ENCODE measurements at regions not wholly inside any gene's neighbourhood (a gene's known extent, or its start where the extent isn't known, plus 50 kb on each side); places are given as distances from the start of the nearest gene placed in this dataset.

GRCh38 chr9:23933348-23933747 lies 107.3 kb upstream of the ELAVL2 start:
- H3K4me1 ChIP-seq (ENCODE audit: insufficient read depth, low read length, poor library complexity, severe bottlenecking), result no peaks in the 10 kb centered on the region
- H3K4me3 ChIP-seq (ENCODE audit: low read depth, low read length, poor library complexity, severe bottlenecking), result no peak overlapping the region
- no peaks in the 10 kb centered on the region for H3K9me3 ChIP-seq (ENCODE audit: low read length)
- H2AFZ ChIP-seq (ENCODE audit: low read length), result no peak overlapping the region
- BruUV-seq (replicated peaks), result no TSS peak
- CTCF ChIA-PET (ENCODE audit: unreplicated experiment), result no interaction called here
- no peak for DNase-seq (ENCODE audit: low spot score)
- H3K36me3 ChIP-seq (ENCODE audit: insufficient read depth, low read length), result no peaks in the 10 kb centered on the region
- intact Hi-C loops (cut with micrococcal nuclease; ENCODE audit: unreplicated experiment), result no loop called here
- no peaks in the 10 kb centered on the region for H3K79me2 ChIP-seq (ENCODE audit: insufficient read depth, low read depth, low read length)
- H4K20me1 ChIP-seq (ENCODE audit: insufficient read depth, low read length), result no peaks in the 10 kb centered on the region
- no peak overlapping the region for H3K27ac ChIP-seq (ENCODE audit: low read depth, low read length, poor library complexity, severe bottlenecking)
- POLR2A ChIA-PET, result interaction anchor here (0.5 kb wide), 1 partner anchor 9 kb away, joined by 3 read pairs; no protein-coding TSS in a partner anchor
- H3K4me2 ChIP-seq (ENCODE audit: low read length), result no peak overlapping the region
- TF ChIP-seq CTCF (conservative IDR thresholded peaks at IDR 0.05; ENCODE audit: low read length) (no peak), EZH2phosphoT487 (IDR thresholded peaks at IDR 0.05; ENCODE audit: borderline replicate concordance, low read depth, low read length) (no peak)
- no peaks in the 10 kb centered on the region for H3K9me2 ChIP-seq (ENCODE audit: insufficient read depth, low read length)

DNA sequence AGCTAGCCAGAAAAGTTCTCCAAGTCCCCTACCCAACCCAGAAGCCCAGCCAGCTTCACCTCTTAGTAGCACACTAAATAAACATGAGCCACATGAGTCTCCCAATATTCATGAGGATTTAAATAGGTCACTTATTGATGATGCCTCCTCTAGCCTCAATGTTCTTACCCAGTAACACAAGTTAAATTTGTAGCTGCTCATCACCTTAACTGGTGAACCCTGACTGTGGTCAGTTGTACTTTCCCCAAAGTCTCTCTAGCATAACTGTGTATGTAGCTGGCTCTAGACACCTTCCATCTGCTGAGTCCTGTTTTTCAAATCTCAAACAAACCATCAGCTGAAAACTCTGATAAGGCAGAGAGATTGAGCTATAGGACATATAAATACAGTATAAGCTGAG lies 100.3 kb upstream of the ELAVL2 start:
- TF ChIP-seq CTCF (conservative IDR thresholded peaks at IDR 0.05; ENCODE audit: low read length) (no peak), EZH2phosphoT487 (IDR thresholded peaks at IDR 0.05; ENCODE audit: borderline replicate concordance, low read depth, low read length) (no peak)

GRCh38 chr9:23914431-23915003 lies 88.5 kb upstream of the ELAVL2 start:
- Histone ChIP-seq H4K20me1 (ENCODE audit: insufficient read depth, low read length) (no peaks in the 10 kb centered on the region), H3K4me2 (ENCODE audit: low read length) (no peak overlapping the region), H3K9me3 (ENCODE audit: low read length) (no peaks in the 10 kb centered on the region), H3K4me3 (ENCODE audit: low read depth, low read length, poor library complexity, severe bottlenecking) (no peak overlapping the region), H2AFZ (ENCODE audit: low read length) (no peak overlapping the region), H3K36me3 (ENCODE audit: insufficient read depth, low read length) (no peaks in the 10 kb centered on the region), H3K4me1 (ENCODE audit: insufficient read depth, low read length, poor library complexity, severe bottlenecking) (no peaks in the 10 kb centered on the region), H3K9me2 (ENCODE audit: insufficient read depth, low read length) (no peaks in the 10 kb centered on the region), H3K79me2 (ENCODE audit: insufficient read depth, low read depth, low read length) (no peaks in the 10 kb centered on the region), H3K27ac (ENCODE audit: low read depth, low read length, poor library complexity, severe bottlenecking) (no peak overlapping the region)
- TF ChIP-seq EZH2phosphoT487 (IDR thresholded peaks at IDR 0.05; ENCODE audit: borderline replicate concordance, low read depth, low read length) (no peak), CTCF (conservative IDR thresholded peaks at IDR 0.05; ENCODE audit: low read length) (no peak)
- DNase-seq (ENCODE audit: low spot score), result no peak
- no TSS peak for BruUV-seq (replicated peaks)
- intact Hi-C loops (cut with micrococcal nuclease; ENCODE audit: unreplicated experiment), result no loop called here
- POLR2A ChIA-PET, result no interaction called here
- CTCF ChIA-PET (ENCODE audit: unreplicated experiment), result no interaction called here

More for the DNA sequence above, 100.3 kb upstream of the ELAVL2 start:
- no peak overlapping the region for H2AFZ ChIP-seq (ENCODE audit: low read length)
- ChIA-PET POLR2A (interaction anchor here (0.6 kb wide), 1 partner anchor 822 kb away, joined by 3 read pairs; no protein-coding TSS in a partner anchor), CTCF (ENCODE audit: unreplicated experiment) (no interaction called here)
- H3K36me3 ChIP-seq (ENCODE audit: insufficient read depth, low read length), result no peaks in the 10 kb centered on the region
- no peaks in the 10 kb centered on the region for H4K20me1 ChIP-seq (ENCODE audit: insufficient read depth, low read length)
- no peak overlapping the region for H3K4me2 ChIP-seq (ENCODE audit: low read length)
- no peaks in the 10 kb centered on the region for H3K4me1 ChIP-seq (ENCODE audit: insufficient read depth, low read length, poor library complexity, severe bottlenecking)
- no peaks in the 10 kb centered on the region for H3K79me2 ChIP-seq (ENCODE audit: insufficient read depth, low read depth, low read length)
- no peaks in the 10 kb centered on the region for H3K9me3 ChIP-seq (ENCODE audit: low read length)
- no peak for DNase-seq (ENCODE audit: low spot score)
- no peaks in the 10 kb centered on the region for H3K9me2 ChIP-seq (ENCODE audit: insufficient read depth, low read length)
- no TSS peak for BruUV-seq (replicated peaks)
- intact Hi-C loops (cut with micrococcal nuclease; ENCODE audit: unreplicated experiment), result no loop called here
- H3K27ac ChIP-seq (ENCODE audit: low read depth, low read length, poor library complexity, severe bottlenecking), result no peak overlapping the region
- H3K4me3 ChIP-seq (ENCODE audit: low read depth, low read length, poor library complexity, severe bottlenecking), result no peak overlapping the region
